ELF-1 (cell line): ENCODE measurements at regions not wholly inside any gene's neighbourhood (a gene's known extent, or its start where the extent isn't known, plus 50 kb on each side); places are given as distances from the start of the nearest gene placed in this dataset.
"Not testable (repeated sequence)": the region's sequence is repeated elsewhere in the genome, so short reads cannot be mapped to it uniquely, and the experiment has no call there.

Experiments used
- DNase-seq: peaks from one replicate; pipeline ENCODE4 v3.0.0-alpha.2; 2016; ENCODE audit warnings: low read depth, low spot score

GRCh38 chr11:38446336-38446735 lies 1848.3 kb upstream of the RAG2 start:
- DNase-seq: no peak

- DNase-seq: no peak
Measured at GRCh38 chr11:38438091-38438490, 1840.1 kb upstream of the RAG2 start.

- DNase-seq: no peak
Measured at GRCh38 chr11:38425578-38425977, 1827.5 kb upstream of the RAG2 start.

- DNase-seq: no peak
Measured at GRCh38 chr11:38423042-38423441, 1825.0 kb upstream of the RAG2 start.

GRCh38 chr11:38416141-38416540 lies 1818.1 kb upstream of the RAG2 start:
- no peak for DNase-seq

- no peak for DNase-seq
Measured at GRCh38 chr11:38411149-38411548, 1813.1 kb upstream of the RAG2 start.

GRCh38 chr11:38402063-38402462 lies 1804.0 kb upstream of the RAG2 start:
- no peak for DNase-seq

GRCh38 chr11:38392176-38392575 lies 1794.1 kb upstream of the RAG2 start:
- DNase-seq: no peak

GRCh38 chr11:38384568-38384967 lies 1786.5 kb upstream of the RAG2 start:
- no peak for DNase-seq

GRCh38 chr11:38365274-38365673 lies 1767.2 kb upstream of the RAG2 start:
- no peak for DNase-seq

- DNase-seq: no peak
Measured at GRCh38 chr11:38356255-38356654, 1758.2 kb upstream of the RAG2 start.

- DNase-seq: no peak
Measured at GRCh38 chr11:38345286-38345685, 1747.2 kb upstream of the RAG2 start.

- DNase-seq: not testable (repeated sequence)
Measured at GRCh38 chr11:38341612-38342011, 1743.6 kb upstream of the RAG2 start.

- DNase-seq: no peak
Measured at GRCh38 chr11:38339835-38340440, 1741.9 kb upstream of the RAG2 start.

GRCh38 chr11:38338022-38338421 lies 1740.0 kb upstream of the RAG2 start:
- DNase-seq: not testable (repeated sequence)

GRCh38 chr11:38332046-38332445 lies 1734.0 kb upstream of the RAG2 start:
- DNase-seq: no peak

GRCh38 chr11:38330578-38330977 lies 1732.5 kb upstream of the RAG2 start:
- DNase-seq: no peak

- no peak for DNase-seq
Measured at GRCh38 chr11:38323961-38324761, 1726.1 kb upstream of the RAG2 start.

- no peak for DNase-seq
Measured at GRCh38 chr11:38315151-38315550, 1717.1 kb upstream of the RAG2 start.

GRCh38 chr11:38307455-38307854 lies 1709.4 kb upstream of the RAG2 start:
- no peak for DNase-seq

- no peak for DNase-seq
Measured at GRCh38 chr11:38305682-38306081, 1707.6 kb upstream of the RAG2 start.

- DNase-seq: no peak
Measured at GRCh38 chr11:38304926-38305325, 1706.9 kb upstream of the RAG2 start.

GRCh38 chr11:38302564-38302963 lies 1704.5 kb upstream of the RAG2 start:
- DNase-seq: no peak
